GM21423 (cell line): ENCODE measurements at regions not wholly inside any gene's neighbourhood (a gene's known extent, or its start where the extent isn't known, plus 50 kb on each side); places are given as distances from the start of the nearest gene placed in this dataset.
"Not testable (repeated sequence)": the region's sequence is repeated elsewhere in the genome, so short reads cannot be mapped to it uniquely, and the experiment has no call there.

ENCODE experiments used
- ATAC-seq: cut with Tn5 transposase; IDR thresholded peaks from one replicate; pipeline ENCODE4 v1.9.1; 2021; ENCODE audit warnings: mild to moderate bottlenecking, moderate library complexity; ENCODE audit not compliant: unreplicated experiment

DNA sequence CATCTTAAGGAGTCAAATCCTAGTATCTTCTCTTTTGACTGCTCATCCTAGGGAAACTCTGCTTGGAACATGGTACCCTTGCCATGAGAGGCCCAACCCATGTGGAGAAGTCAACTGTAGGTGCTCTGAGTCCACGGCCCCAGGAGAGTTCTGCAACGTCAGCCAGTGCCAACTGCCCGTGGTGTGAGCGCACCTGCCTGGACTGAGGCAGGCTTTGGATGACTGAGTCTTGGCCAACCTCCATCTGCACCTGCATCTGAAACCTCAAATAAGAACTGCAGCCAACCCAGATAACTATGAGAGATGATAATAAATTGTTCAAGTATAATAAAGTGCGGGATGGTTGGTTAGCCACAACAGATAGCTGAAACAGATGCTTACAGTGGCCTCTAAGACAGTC is 772.0 kb downstream of the TRIML1 start:
- no peak for ATAC-seq

- ATAC-seq, result no peak
These were observed 772.5 kb downstream of the TRIML1 start for GRCh38 chr4:188911707-188912106.

GRCh38 chr4:188915175-188915574 is 775.9 kb downstream of the TRIML1 start:
- ATAC-seq, result no peak

GRCh38 chr4:188918787-188919186 is 779.5 kb downstream of the TRIML1 start:
- ATAC-seq, result no peak

GRCh38 chr4:188930822-188931221 is 791.6 kb downstream of the TRIML1 start:
- no peak for ATAC-seq

DNA sequence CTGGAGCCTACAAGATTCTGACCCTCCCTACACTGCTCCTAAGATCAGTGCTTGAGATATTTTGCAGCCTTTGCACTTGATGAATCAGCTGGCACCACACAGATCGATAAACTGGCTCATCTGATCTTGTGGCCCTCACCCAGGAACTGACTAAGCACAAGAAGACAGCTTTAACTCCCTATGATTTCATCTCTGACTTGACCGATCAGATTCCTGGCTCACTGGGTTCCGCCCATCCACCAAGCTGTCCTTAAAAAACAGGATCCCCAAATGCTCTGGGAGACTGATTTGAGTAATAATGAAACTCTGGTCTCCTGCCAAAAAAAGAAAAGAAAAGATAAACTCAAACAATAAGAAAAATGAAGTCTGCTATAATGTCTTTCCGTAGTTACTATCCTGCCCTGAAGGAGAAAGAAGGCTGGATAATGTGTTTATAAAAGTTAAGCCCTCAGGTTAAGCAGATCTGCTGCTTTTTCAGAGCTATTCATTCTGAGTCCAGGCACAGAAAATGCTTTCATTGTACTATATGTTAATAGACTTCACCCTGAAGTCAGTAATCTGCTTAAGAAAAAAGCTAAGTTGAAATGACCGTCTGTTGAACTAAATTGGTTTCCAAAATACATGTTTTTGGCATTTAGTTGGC is 795.2 kb downstream of the TRIML1 start:
- ATAC-seq, result no peak

DNA sequence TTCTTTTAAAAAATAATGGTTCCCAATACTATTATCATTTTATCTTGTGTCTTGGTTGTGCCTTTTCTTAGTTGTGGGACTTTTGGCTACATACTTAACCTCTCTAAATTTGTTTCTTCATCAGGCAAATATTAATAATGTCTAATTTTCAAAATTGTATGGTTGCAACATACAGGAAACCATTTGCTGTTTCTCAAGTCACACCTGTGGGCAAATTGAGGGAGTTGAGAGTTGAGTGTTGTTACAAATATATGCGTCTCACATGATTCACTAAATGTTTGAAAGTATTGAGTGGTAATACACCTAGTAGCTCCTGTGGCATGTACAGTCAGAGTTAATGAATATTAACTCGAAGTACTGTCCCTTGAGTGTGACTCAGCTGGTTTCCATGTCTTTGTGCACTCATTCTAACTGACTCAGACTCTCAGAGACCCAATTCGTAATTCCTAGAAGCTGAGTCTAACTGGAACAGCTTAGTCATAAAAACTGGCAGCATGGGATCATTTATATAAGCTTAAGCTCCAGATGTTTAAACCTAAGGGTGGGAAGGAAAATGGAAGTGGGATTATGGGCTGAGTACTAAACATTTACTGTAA is 802.4 kb downstream of the TRIML1 start:
- no peak for ATAC-seq

GRCh38 chr4:188942606-188943005 is 803.4 kb downstream of the TRIML1 start:
- ATAC-seq, result no peak

DNA sequence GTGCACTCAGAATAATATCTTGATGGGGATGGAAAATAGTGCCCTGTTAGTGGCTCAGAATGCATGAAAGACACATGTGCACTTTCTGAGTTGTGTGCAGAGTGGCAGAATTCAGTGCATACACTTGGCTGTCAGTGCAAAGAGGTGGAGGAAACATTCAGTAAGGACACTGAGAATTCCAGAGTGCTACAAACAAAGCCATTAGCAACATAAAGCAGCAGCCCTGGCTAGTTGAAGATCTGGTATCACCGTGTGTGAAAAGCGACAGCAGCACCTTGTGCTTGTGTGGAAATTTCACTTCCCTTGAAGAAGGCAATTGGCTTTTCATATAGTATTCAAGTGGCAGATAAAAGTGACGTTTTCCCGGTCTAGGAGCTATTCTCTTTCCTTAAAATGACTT is 810.4 kb downstream of the TRIML1 start:
- no peak for ATAC-seq

- ATAC-seq, result no peak
These were observed 815.8 kb downstream of the TRIML1 start for GRCh38 chr4:188955066-188955465.

- no peak for ATAC-seq
These were observed 817.3 kb downstream of the TRIML1 start for GRCh38 chr4:188956566-188956965.

GRCh38 chr4:188958346-188958745 is 819.1 kb downstream of the TRIML1 start:
- ATAC-seq, result no peak

- ATAC-seq, result no peak
These were observed 820.2 kb downstream of the TRIML1 start for GRCh38 chr4:188959424-188959823.

- ATAC-seq, result no peak
These were observed 821.3 kb downstream of the TRIML1 start for GRCh38 chr4:188960411-188961093.

DNA sequence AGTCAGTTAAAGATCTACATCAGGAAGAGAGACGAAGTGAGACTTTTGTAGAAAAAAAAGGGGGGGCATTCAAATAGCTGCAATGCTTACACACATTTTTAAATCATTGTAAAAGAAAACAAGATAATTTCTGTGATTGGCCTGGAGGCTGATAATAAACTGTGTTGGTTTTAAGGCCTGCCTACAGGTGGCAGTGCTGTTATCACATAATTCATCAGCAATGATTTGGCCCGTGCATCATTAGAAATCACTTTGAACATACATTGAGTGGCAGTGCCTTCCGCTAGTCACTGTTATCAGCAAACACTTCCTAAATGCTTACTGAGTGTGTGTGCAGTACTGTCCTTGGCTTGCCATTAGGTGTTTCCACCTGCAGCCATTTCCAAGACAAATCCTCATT is 831.9 kb downstream of the TRIML1 start:
- ATAC-seq, result no peak

GRCh38 chr4:188975271-188975670 is 836.0 kb downstream of the TRIML1 start:
- no peak for ATAC-seq

DNA sequence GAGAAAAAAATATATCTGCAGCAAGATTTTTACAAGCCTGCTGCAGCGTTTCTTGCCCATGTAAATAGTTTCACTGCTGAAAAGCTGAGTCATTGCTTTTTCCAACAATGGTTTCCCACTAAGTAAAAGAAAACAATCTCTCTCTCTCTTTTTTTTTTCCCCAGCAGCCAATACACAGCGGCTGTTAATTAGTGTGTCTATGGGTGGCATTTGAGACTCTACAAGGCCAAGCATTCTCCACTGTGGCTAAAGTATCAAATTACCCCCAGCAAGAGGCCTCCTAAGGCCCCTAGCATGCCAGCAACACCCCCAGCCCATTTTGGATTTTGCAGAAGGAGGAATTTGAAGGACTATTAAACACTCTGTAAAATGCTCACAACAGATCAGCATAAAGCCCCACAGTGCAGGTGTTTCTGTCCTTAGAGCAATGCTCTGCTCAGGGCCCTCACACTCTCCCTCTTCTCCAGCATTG is 837.4 kb downstream of the TRIML1 start:
- no peak for ATAC-seq

DNA sequence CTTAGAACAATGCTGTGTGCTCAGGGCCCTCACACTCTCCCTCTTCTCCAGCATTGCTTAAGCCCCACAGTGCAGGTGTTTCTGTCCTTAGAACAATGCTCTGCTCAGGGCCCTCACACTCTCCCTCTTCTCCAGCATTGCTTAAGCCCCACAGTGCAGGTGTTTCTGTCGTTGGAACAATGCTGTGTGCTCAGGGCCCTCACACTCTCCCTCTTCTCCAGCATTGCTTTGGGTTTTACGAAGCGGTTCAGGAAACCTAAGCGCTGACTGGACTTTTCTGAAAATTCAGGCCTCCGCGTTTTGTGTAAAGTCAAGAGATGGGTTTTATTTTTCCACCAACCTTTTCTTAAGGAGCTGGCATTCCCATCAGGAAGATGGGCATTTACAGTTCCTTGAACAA is 838.0 kb downstream of the TRIML1 start:
- ATAC-seq, result not testable (repeated sequence)

- no peak for ATAC-seq
These were observed 845.3 kb downstream of the TRIML1 start for GRCh38 chr4:188984518-188984917.

DNA sequence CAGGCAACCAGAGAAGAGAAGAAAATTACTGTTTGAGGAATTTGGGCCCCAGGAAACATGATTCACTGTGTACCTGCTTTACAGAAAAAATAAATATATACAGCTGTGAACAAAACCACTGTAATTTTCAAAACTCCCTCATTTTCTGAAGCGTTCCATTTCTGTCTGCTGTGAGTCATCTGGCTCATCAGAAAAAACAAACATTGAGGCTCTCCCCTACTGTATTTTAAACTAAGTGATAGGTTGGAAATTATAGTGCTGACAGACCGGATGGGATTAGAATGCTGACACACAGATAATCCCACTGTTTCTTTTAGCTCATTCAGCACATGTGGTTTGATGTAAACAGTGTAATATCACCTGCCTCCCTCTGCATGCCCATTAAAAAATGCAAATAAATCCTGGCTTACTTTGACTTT is 847.0 kb downstream of the TRIML1 start:
- no peak for ATAC-seq

DNA sequence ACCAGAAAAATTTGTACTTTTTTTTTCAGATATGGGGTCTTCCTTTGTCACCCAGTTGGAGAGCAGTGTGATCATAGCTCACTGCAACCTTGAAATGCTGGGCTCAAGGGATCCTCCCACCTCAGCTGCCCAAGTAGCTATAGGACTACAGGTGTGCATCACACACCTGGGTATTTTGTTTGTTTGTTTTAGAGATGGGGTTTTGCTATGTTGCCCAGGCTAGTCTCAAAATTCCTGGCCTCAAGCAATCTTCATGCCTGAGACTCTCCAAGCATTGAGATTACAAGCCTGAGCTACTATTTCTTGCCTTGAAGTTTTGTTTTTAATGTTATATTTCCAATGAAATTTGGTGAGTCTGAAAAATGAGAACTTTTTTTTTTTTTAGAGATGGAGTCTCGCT is 847.8 kb downstream of the TRIML1 start:
- ATAC-seq, result no peak

GRCh38 chr4:188988131-188988530 is 848.9 kb downstream of the TRIML1 start:
- no peak for ATAC-seq
